ENCODE measurements at regions not wholly inside any gene's neighbourhood (a gene's known extent, or its start where the extent isn't known, plus 50 kb on each side); places are given as distances from the start of the nearest gene placed in this dataset.

- no peaks in the 10 kb centered on the region for H3K27me3 ChIP-seq (replicated peaks in 1 of 7)
- H3K9me3 ChIP-seq, result no peaks in the 10 kb centered on the region
- peak overlapping the region in 5 of 8 donors; percentile 25 to 62 (median 54) for H3K27ac ChIP-seq
- intact Hi-C loops (cut with DNase I; ENCODE audit: low total_unique reads), result no loop called here
- WGBS, 5 donors, result 60 to 79% (median 75%) methylated on average over 10 of the region's 10 CpGs
- peaks cover 8 to 78% (median 37%) of the 10 kb centered on the region in 6 donors for H3K4me1 ChIP-seq
- H3K36me3 ChIP-seq, result no peaks in the 10 kb centered on the region
- DNase-seq, result no peak
- TF ChIP-seq CTCF (IDR thresholded peaks at IDR 0.05 in 8 of 11, conservative IDR thresholded peaks at IDR 0.05 in 3 of 11), result no peak
- no peak for TF ChIP-seq POLR2AphosphoS5 (IDR thresholded peaks at IDR 0.05)
- TF ChIP-seq POLR2A (IDR thresholded peaks at IDR 0.05), result no peak
- no peak overlapping the region for H3K4me3 ChIP-seq
Observed at GRCh38 chr2:136052369-136053362, 65.3 kb downstream of the CXCR4 start.

- DNase-seq, result no peak
- TF ChIP-seq CTCF (IDR thresholded peaks at IDR 0.05 in 8 of 11, conservative IDR thresholded peaks at IDR 0.05 in 3 of 11) (no peak), POLR2AphosphoS5 (IDR thresholded peaks at IDR 0.05) (no peak), POLR2A (IDR thresholded peaks at IDR 0.05) (no peak)
- no peaks in the 10 kb centered on the region for H3K9me3 ChIP-seq
- H3K4me1 ChIP-seq, result peaks cover 5 to 75% (median 28%) of the 10 kb centered on the region in 6 donors
- H3K27me3 ChIP-seq (replicated peaks in 1 of 7), result no peaks in the 10 kb centered on the region
- no peaks in the 10 kb centered on the region for H3K36me3 ChIP-seq
- H3K4me3 ChIP-seq, result no peak overlapping the region
- intact Hi-C loops (cut with DNase I; ENCODE audit: low total_unique reads), result no loop called here
- peak overlapping the region in 7 of 8 donors; percentile 16 to 62 (median 52) for H3K27ac ChIP-seq
Observed at GRCh38 chr2:136051725-136052048, 66.3 kb upstream of the DARS1 start.

- H3K4me3 ChIP-seq, result no peak overlapping the region
- H3K36me3 ChIP-seq, result no peaks in the 10 kb centered on the region
Observed at GRCh38 chr2:136051001-136051724, 65.7 kb upstream of the DARS1 start.

More at GRCh38 chr2:136051001-136051724, 65.7 kb upstream of the DARS1 start:
- Histone ChIP-seq H3K4me1 (peaks cover 5 to 73% (median 26%) of the 10 kb centered on the region in 6 donors), H3K27ac (peak overlapping the region in 5 of 8 donors; percentile 33 to 62 (median 54)), H3K27me3 (replicated peaks in 1 of 7) (no peaks in the 10 kb centered on the region), H3K9me3 (no peaks in the 10 kb centered on the region)
- no peak for DNase-seq
- intact Hi-C loops (cut with DNase I; ENCODE audit: low total_unique reads), result no loop called here
- TF ChIP-seq POLR2AphosphoS5 (IDR thresholded peaks at IDR 0.05) (no peak), POLR2A (IDR thresholded peaks at IDR 0.05) (no peak), CTCF (IDR thresholded peaks at IDR 0.05 in 8 of 11, conservative IDR thresholded peaks at IDR 0.05 in 3 of 11) (no peak)
- WGBS, 5 donors, result 51 to 70% (median 59%) methylated on average over 2 of the region's 2 CpGs

All from spleen (tissue), 11 donors.